A673 (cell line): ENCODE measurements at regions not wholly inside any gene's neighbourhood (a gene's known extent, or its start where the extent isn't known, plus 50 kb on each side); places are given as distances from the start of the nearest gene placed in this dataset.

Source experiments
- BruUV-seq: library from RNA; stranded (reverse); fragments of 400-500 nt; replicated peaks from 2 replicates; lab custom pipeline; 2021; lab: Mats Ljungman, UMichigan
- CTCF ChIA-PET: fragments of 300-600 bp; sonication (Branson Sonifier 250); formaldehyde crosslinking; loops from one replicate; lab custom pipeline; 2022; ENCODE audit warnings: antibody characterized with exemption; lab: Charles Lee
- POLR2A ChIA-PET: fragments of 300-600 bp; sonication (Branson Sonifier 250); formaldehyde crosslinking; loops from one replicate; lab custom pipeline; 2022; ENCODE audit warnings: antibody characterized with exemption; ENCODE audit not compliant: low non-redundant PET; lab: Charles Lee
- DNase-seq: peaks from one replicate; pipeline ENCODE4 v3.0.0-alpha.2; 2015; ENCODE audit warnings: low spot score
- H3K27ac ChIP-seq: fragments of 200-600 bp; sonication (generic); 2 replicates; pipeline ENCODE4 v1.5.1; 2016; ENCODE audit warnings: mixed run types, low read depth, mild to moderate bottlenecking, mixed read lengths, antibody characterized with exemption, low read length; ENCODE audit not compliant: poor library complexity, severe bottlenecking
- H3K27me3 ChIP-seq: fragments of 200-600 bp; sonication (generic); replicated peaks from 2 replicates; pipeline ENCODE4 v1.6.1; 2017; ENCODE audit warnings: mixed run types, low read depth, mild to moderate bottlenecking, mixed read lengths, antibody characterized with exemption, low read length; ENCODE audit not compliant: insufficient read depth, poor library complexity
- H3K36me3 ChIP-seq: fragments of 200-600 bp; sonication (generic); 2 replicates; pipeline ENCODE4 v1.6.1; 2016; ENCODE audit warnings: mixed run types, mild to moderate bottlenecking, mixed read lengths, antibody characterized with exemption, low read length; ENCODE audit not compliant: insufficient read depth, poor library complexity, severe bottlenecking
- H3K4me1 ChIP-seq: fragments of 200-600 bp; sonication (generic); 2 replicates; pipeline ENCODE4 v1.6.1; 2017; ENCODE audit warnings: mixed run types, mild to moderate bottlenecking, mixed read lengths, antibody characterized with exemption, low read length; ENCODE audit not compliant: insufficient read depth, poor library complexity, severe bottlenecking
- H3K4me3 ChIP-seq: fragments of 200-600 bp; sonication (generic); 2 replicates; pipeline ENCODE4 v1.5.1; 2016; ENCODE audit warnings: low read depth, mixed run types, mild to moderate bottlenecking, mixed read lengths, low read length; ENCODE audit not compliant: poor library complexity, severe bottlenecking
- H3K9me3 ChIP-seq: fragments of 200-600 bp; sonication (generic); 2 replicates; pipeline ENCODE4 v1.6.1; 2016; ENCODE audit warnings: mixed run types, low read depth, mild to moderate bottlenecking, mixed read lengths, antibody characterized with exemption, low read length; ENCODE audit not compliant: poor library complexity, severe bottlenecking
- EZH2 ChIP-seq: fragments of 200-600 bp; sonication (generic); IDR thresholded peaks from 2 replicates; pipeline ENCODE4 v1.6.1; 2017; ENCODE audit warnings: borderline replicate concordance, low read depth, mild to moderate bottlenecking, mixed read lengths, antibody characterized with exemption, low read length; ENCODE audit not compliant: poor library complexity, severe bottlenecking
- intact Hi-C: fragments of 100-400 bp; cut with micrococcal nuclease; formaldehyde crosslinking; loops from one replicate; pipeline ENCODE4 v1.10.0; 2022; ENCODE audit not compliant: unreplicated experiment
- TF ChIP-seq, protein P1 (sequence below): fragments of 300-800, 200-600 bp; sonication (generic); conservative IDR thresholded peaks from 2 replicates; pipeline ENCODE4 v1.5.1; 2017; ENCODE audit warnings: low read depth, mild to moderate bottlenecking, antibody characterized with exemption, low read length, moderate library complexity, mixed read lengths

GRCh38 chr6:82751718-82752117, 313.9 kb downstream of the UBE3D start:
- Histone ChIP-seq H3K36me3 (no peaks in the 10 kb centered on the region), H3K27ac (no peak overlapping the region), H3K27me3 (no peaks in the 10 kb centered on the region), H3K4me1 (no peaks in the 10 kb centered on the region), H3K4me3 (no peak overlapping the region), H3K9me3 (no peaks in the 10 kb centered on the region)
- POLR2A ChIA-PET: no interaction called here
- DNase-seq: no peak
- no TSS peak for BruUV-seq
- intact Hi-C loops: no loop called here
- CTCF ChIA-PET: no interaction called here
- TF ChIP-seq EZH2: no peak
- TF ChIP-seq, protein P1, sequence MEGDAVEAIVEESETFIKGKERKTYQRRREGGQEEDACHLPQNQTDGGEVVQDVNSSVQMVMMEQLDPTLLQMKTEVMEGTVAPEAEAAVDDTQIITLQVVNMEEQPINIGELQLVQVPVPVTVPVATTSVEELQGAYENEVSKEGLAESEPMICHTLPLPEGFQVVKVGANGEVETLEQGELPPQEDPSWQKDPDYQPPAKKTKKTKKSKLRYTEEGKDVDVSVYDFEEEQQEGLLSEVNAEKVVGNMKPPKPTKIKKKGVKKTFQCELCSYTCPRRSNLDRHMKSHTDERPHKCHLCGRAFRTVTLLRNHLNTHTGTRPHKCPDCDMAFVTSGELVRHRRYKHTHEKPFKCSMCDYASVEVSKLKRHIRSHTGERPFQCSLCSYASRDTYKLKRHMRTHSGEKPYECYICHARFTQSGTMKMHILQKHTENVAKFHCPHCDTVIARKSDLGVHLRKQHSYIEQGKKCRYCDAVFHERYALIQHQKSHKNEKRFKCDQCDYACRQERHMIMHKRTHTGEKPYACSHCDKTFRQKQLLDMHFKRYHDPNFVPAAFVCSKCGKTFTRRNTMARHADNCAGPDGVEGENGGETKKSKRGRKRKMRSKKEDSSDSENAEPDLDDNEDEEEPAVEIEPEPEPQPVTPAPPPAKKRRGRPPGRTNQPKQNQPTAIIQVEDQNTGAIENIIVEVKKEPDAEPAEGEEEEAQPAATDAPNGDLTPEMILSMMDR: no peak

- H3K4me1 ChIP-seq: no peaks in the 10 kb centered on the region
- ChIA-PET CTCF (no interaction called here), POLR2A (no interaction called here)
- TF ChIP-seq EZH2: no peak
- H3K36me3 ChIP-seq: no peaks in the 10 kb centered on the region
- no peak overlapping the region for H3K4me3 ChIP-seq
- no peak overlapping the region for H3K27ac ChIP-seq
- H3K9me3 ChIP-seq: no peaks in the 10 kb centered on the region
- H3K27me3 ChIP-seq: no peaks in the 10 kb centered on the region
- no TSS peak for BruUV-seq
- DNase-seq: no peak
- intact Hi-C loops: no loop called here
These were observed 303.8 kb downstream of the UBE3D start for GRCh38 chr6:82761674-82762345.

DNA sequence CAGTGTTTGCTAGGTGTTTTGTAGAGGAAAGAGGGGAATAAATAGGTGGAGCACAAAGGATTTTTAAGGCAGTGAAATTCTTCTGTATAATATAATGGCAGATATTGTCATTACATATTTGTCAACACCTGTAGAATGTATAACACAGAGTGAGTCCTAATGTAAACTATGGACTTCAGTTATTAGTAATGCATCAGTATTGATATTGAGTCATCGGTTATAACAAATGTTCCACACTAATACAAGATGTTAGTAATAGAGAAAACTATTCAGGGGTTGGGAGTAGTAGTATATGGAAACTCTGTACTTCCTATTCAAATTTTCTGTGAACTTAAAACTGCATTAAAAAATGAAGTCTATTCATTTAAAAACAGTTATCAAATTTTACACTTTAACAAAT, 299.2 kb downstream of the UBE3D start:
- BruUV-seq: no TSS peak
- Histone ChIP-seq H3K27me3 (no peaks in the 10 kb centered on the region), H3K4me3 (no peak overlapping the region), H3K4me1 (peaks cover 7% of the 10 kb centered on the region), H3K9me3 (no peaks in the 10 kb centered on the region), H3K27ac (no peak overlapping the region), H3K36me3 (no peaks in the 10 kb centered on the region)
- no peak for DNase-seq
- TF ChIP-seq EZH2: no peak
- TF ChIP-seq, protein P1: no peak
- intact Hi-C loops: no loop called here
- CTCF ChIA-PET: no interaction called here
- POLR2A ChIA-PET: no interaction called here

DNA sequence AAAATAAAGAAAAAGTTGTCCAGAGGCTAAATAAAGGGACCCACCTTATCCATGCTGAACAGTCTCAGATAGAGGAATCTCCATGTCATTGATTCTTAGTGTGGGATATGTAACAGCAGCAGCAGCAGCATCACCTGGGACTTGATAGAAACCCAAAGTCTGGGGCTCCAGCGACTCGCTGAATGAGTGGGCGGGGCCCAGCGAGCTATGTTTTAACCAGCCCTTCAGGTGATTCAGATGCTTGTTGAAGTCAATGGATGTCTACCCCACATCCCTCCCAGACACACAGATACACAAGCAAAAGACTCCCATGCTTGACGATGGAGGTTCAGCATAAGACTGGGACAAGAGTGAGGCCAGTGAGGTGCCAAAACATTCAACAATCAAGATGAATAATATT, 298.6 kb downstream of the UBE3D start:
- POLR2A ChIA-PET: no interaction called here
- no peak overlapping the region for H3K4me3 ChIP-seq
- no peaks in the 10 kb centered on the region for H3K27me3 ChIP-seq
- CTCF ChIA-PET: no interaction called here
- no peak overlapping the region for H3K27ac ChIP-seq
- peaks cover 7% of the 10 kb centered on the region for H3K4me1 ChIP-seq
- BruUV-seq: no TSS peak
- intact Hi-C loops: no loop called here
- H3K9me3 ChIP-seq: no peaks in the 10 kb centered on the region
- TF ChIP-seq, protein P1: no peak
- TF ChIP-seq EZH2: no peak
- DNase-seq: no peak
- H3K36me3 ChIP-seq: no peaks in the 10 kb centered on the region
